Left cardiac atrium (tissue), 4 donors: ENCODE measurements at regions not wholly inside any gene's neighbourhood (a gene's known extent, or its start where the extent isn't known, plus 50 kb on each side); places are given as distances from the start of the nearest gene placed in this dataset.
"Not testable (repeated sequence)": the region's sequence is repeated elsewhere in the genome, so short reads cannot be mapped to it uniquely, and the experiment has no call there.

Source experiments
- ATAC-seq, 2 donors: fragments of 200-7000 bp; cut with Tn5 transposase; one replicate each; pipeline ENCODE4 v1.9.1; 2020; ENCODE audit warnings: mild to moderate bottlenecking in 2 of 2, moderate library complexity in 2 of 2
- DNase-seq: peaks from one replicate; pipeline ENCODE4 v3.0.0-alpha.2; 2020
- intact Hi-C, 2 donors: fragments of 100-400 bp; cut with DNase I; formaldehyde crosslinking; loops; one replicate each; pipeline versions ENCODE4 v1.14.1 to v1.15.1; 2022 to 2023
- donor health status: DM: no; HTN: yes; CAD: no.
- donor health status: DM: no; HTN: yes; CAD: no; lungs with severe emphysema.
- donor health status: DM: yes; HTN: yes; CAD: no.
- donor health status: Dilated cardiomyopathy.

GRCh38 chr7:34445653-34446052, 212.4 kb upstream of the NPSR1 start:
- DNase-seq (no peak), ATAC-seq (no peak)
- intact Hi-C loops = no loop called here

DNA sequence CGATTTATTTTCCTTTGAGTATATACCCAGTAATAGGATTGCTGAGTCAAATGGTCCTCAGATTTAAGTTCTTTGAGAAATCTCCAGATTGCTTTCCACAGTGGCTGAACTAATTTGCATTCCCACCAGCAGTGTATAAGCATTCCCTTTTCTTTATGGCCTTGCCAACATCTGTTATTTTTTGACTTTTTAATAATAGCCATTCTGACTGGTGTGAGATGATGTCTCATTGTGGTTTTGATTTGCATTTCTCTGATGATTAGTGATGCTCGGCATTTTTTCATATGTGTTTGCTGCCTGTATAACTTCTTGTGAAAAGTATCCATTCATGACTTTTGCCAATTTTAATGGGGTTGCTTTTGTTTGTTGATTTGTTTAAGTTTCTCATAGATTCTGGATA, 209.5 kb upstream of the NPSR1 start:
- intact Hi-C loops, ATAC-seq, DNase-seq: not testable (repeated sequence)

GRCh38 chr7:34449765-34450164, 208.3 kb upstream of the NPSR1 start:
- no peak for ATAC-seq
- intact Hi-C loops = no loop called here

GRCh38 chr7:34451183-34451582, 206.8 kb upstream of the NPSR1 start:
- intact Hi-C loops = no loop called here
- ATAC-seq (no peak), DNase-seq (no peak)

More at GRCh38 chr7:34449765-34450164, 208.3 kb upstream of the NPSR1 start:
- no peak for DNase-seq

- no peak for DNase-seq
- ATAC-seq = no peak
- intact Hi-C loops = no loop called here
Measured at GRCh38 chr7:34451923-34452322, 206.1 kb upstream of the NPSR1 start.

GRCh38 chr7:34452363-34452762, 205.7 kb upstream of the NPSR1 start:
- ATAC-seq = no peak
- no peak for DNase-seq
- intact Hi-C loops = no loop called here

DNA sequence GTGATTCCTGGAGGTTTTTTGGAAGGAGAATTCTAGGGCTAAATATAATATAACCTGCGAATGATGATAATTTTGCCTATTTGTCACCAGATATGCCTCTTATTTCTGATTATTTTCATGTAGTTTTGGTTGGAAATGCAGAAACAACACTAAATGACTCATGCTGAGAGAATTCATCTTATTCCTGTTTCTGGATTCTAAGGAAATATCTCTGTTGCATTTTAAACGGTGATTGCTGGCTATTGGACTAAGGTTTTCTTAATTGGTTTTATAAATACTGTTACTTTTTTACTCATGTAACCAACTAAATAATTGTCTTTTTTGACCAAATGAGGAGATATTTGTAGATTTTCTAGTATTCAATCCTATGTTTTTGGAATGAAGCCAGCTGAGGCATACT, 204.9 kb upstream of the NPSR1 start:
- DNase-seq (no peak), ATAC-seq (no peak)
- intact Hi-C loops = no loop called here

GRCh38 chr7:34454381-34454780, 203.6 kb upstream of the NPSR1 start:
- intact Hi-C loops = no loop called here
- DNase-seq = no peak
- no peak for ATAC-seq

DNA sequence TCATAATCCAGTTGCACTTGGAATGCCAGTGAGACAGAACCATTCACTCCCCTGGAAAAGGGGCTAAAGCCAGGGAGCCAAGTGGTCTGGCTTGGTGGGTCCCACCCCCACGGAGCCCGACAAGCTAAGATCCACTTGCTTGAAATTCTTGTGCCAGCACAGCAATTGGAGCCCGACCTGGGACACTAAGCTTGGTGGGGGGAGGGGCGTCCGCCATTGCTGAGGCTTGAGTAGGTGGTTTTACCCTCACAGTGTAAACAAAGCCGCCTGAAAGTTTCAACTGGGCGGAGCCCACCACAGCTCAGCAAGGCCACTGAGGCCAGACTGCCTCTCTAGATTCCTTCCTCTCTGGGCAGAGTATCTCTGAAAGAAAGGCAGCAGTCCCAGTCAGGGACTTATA, 200.7 kb upstream of the NPSR1 start:
- intact Hi-C loops = no loop called here

DNA sequence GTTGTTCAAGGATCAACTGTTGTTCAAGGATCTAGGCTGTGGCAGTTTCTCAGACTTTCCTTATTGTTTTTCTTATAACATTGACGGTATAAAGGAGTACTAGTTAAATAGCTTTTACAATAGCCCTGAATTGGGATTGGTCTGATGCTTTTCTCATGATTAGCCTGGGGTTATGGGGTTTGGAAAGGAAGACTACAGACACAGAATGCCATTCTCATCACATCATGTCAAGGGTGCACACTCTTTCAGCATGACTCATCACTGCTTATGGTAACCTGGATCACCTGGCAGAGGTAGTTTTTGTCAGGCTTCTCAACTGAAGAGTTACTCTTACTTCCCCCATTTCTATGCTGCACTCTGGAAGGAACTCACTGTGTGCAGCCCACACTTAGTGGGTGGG, 194.2 kb upstream of the NPSR1 start:
- DNase-seq (no peak), ATAC-seq (no peak)
- intact Hi-C loops = no loop called here

More for the DNA sequence above, 200.7 kb upstream of the NPSR1 start:
- no peak for DNase-seq
- ATAC-seq = no peak

GRCh38 chr7:34471844-34472243, 186.2 kb upstream of the NPSR1 start:
- intact Hi-C loops = no loop called here
- DNase-seq = no peak
- no peak for ATAC-seq

GRCh38 chr7:34486371-34486770, 171.6 kb upstream of the NPSR1 start:
- intact Hi-C loops = no loop called here
- no peak for ATAC-seq

GRCh38 chr7:34487391-34488115, 170.5 kb upstream of the NPSR1 start:
- intact Hi-C loops = no loop called here
- DNase-seq (no peak), ATAC-seq (no peak)

More at GRCh38 chr7:34486371-34486770, 171.6 kb upstream of the NPSR1 start:
- DNase-seq = no peak

DNA sequence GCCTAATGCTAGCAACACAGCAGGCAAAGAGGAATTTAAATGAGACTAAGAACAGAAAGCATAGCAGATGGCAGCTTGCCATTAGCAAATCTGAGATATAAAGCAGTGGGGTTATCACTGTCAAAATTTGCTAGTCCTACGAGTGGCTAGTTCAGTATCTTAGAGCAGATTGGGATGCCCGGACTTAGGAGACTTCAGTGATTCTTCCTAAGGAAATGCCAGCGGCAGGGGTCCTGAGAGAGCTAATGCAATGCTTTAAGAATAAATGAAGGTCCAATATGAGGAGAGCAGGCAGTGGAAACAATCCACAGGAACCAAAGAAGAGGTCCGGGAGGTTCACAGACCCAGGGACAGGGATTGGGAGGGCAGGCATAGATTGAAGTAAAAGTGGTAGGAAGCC, 169.3 kb upstream of the NPSR1 start:
- intact Hi-C loops = no loop called here
- ATAC-seq (no peak), DNase-seq (no peak)

GRCh38 chr7:34491899-34492298, 166.1 kb upstream of the NPSR1 start:
- intact Hi-C loops = no loop called here
- ATAC-seq (no peak), DNase-seq (no peak)

GRCh38 chr7:34493752-34494151, 164.3 kb upstream of the NPSR1 start:
- intact Hi-C loops = no loop called here
- no peak for DNase-seq
- no peak for ATAC-seq

- intact Hi-C loops = no loop called here
- no peak for DNase-seq
- ATAC-seq = no peak
Measured at GRCh38 chr7:34497153-34497777, 160.8 kb upstream of the NPSR1 start.

GRCh38 chr7:34501156-34501555, 156.9 kb upstream of the NPSR1 start:
- ATAC-seq = no peak
- no peak for DNase-seq

DNA sequence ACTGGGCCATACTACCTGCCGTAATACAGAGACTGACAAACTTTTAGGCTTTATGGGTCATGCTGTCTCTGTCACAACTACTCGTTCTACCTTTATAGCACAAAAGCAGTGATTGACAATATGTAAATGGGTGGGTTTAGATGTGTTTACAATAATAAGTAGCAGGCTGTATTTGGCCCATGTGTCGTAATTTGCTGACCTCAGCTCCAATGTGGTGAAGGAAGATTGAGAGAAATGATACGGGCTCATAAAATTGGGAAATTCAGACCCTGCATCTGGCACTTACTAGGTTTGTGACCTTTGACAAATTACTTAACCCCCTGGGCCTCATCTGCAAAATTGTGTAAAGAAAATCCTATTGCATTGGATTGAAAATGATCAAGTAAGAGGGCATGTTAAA, 150.8 kb upstream of the NPSR1 start:
- no peak for DNase-seq
- no peak for ATAC-seq
- intact Hi-C loops = no loop called here

More at GRCh38 chr7:34501156-34501555, 156.9 kb upstream of the NPSR1 start:
- intact Hi-C loops = no loop called here

DNA sequence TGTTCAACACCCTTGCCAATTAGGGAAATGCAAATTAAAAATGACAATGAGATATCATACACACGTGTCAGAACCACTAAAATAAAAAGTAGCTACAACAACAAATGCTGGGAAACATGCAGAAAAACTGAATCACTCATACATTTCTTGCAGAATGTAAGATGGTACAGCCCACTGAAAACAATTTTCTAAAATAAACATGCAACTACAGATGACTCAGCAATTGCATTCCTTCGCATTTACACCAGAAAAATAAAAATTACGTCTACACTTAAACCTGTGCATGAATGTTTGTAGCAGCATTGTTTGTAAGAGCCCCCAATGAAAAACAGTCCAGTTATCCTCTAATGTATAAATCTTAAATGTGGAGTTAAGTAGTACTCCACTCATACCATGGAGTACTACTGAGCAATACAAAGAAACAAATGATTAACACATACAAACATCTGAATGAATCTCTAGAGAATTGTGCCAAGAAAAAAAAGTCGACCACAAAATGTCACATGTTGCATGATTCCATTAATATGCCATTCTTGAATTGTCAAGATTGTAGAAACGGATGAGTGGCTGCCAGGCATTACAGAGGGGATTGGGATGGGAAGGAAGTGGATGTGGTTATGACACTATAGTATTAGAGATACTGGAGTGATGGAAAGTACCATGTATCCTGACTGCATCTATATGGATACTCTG, 134.6 kb upstream of the NPSR1 start:
- ATAC-seq (no peak), DNase-seq (no peak)
- intact Hi-C loops = no loop called here

DNA sequence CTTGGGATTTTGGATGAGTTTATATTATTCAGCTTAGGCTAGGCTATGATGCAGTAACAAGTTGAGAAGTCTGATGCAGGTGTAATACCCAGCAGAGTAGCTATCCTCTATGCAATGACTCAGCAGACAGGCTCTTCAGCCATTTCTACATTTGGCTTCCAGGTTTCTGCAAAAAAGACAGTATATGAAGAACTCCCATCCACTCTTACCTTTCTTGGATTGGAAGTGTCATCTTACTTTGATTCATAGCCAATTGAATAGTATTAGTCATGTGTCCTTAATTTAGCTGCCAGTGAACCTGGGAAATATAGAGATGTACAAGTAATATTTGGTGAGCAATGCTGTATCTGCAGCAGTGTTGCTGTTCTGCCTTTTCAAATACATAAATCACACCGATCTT, 127.8 kb upstream of the NPSR1 start:
- DNase-seq = no peak
- ATAC-seq = no peak
- intact Hi-C loops = no loop called here
